ENCODE measurements at regions not wholly inside any gene's neighbourhood (a gene's known extent, or its start where the extent isn't known, plus 50 kb on each side); places are given as distances from the start of the nearest gene placed in this dataset.

DNA sequence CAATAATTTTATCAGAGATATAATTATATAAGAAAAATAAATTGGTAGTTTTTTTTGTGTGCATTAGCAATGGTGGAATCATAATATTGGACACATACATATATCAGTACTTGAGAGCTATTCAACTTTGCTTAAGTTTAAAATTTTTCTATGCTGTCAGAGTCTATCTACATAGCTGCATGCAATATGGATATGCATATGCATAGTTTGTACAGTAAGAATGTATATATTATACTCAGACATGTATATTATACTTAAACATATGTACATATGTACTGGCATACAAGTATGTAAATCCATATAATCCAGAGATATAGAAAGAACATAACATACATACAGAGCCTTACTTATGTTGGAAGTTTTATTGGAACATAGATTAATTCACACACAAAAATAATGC, 1043.2 kb downstream of the EFNB2 start:
- no peak for DNase-seq

GRCh38 chr13:105491345-105491744, 1044.1 kb downstream of the EFNB2 start:
- no peak for DNase-seq

- peak; percentile 78 for DNase-seq
Observed at GRCh38 chr13:105485081-105485480, 1050.4 kb downstream of the EFNB2 start.

DNA sequence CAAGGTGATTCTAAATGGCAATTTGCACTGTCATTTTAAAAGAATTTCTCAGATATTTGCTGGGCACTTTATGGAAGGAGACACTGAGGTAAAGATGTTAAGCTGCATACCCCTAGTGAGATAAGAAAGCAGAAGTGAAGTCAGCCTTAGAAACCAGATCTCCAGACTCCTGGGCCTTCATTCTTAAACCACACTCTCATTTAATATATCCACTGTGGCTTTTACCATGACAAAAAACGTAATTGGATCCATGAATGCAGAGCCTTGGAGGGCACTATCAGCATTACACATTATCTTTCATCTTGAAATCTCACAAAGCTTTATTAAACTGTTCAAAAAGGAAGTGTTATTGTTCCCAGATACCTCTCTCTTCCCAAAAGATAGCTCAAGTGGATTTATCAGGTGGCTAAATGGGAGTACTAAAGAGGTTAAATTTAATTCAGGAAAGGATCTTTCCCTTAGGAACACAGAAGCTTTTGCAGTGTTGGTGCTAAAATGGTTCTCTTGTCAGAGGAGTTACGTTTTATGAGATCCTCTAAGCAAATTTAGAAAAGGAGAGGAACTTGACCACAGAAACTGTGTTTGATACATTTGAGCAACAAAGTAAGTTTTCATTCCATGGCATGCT, 1060.4 kb downstream of the EFNB2 start:
- peak; percentile 33 for DNase-seq

DNA sequence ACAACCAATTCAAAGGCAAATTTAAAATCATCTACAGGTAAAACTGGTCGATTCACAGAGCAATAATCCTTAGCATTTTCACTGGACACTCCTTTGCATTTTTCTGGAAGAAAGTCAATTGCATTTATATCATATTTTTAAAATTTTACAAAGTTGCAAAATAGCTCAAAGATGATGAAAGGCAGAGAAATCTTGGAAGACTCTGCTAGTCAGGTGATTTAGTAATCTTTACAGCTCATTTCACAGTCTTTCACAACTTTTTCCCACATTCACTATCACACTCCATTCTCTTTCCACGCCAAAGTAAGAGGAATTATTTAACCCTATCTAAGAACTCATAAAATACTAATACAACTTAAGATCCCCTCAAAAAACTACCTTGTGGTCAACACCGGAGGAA, 1063.8 kb downstream of the EFNB2 start:
- peak; percentile 55 for DNase-seq

- no peak for DNase-seq
Observed at GRCh38 chr13:105466376-105466775, 1069.1 kb downstream of the EFNB2 start.

DNA sequence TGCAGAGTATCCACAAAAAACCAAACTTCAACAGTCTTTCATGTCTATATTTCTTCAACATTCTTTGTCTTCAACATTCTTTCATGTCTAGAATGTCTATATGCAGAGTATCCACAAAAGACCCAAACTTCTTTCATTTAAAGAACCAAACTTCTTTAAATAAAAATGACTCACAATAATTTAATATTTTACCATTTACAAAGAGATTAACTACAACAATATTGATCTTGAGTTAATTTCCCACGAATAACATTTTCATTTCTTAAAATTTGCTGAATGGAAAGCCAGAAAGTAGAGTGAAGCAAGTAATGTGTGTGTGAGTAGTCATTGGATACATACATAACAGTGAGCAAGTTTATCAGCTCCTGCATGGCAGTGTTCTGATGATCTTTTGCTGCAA, 1069.7 kb downstream of the EFNB2 start, which contains the start of gene DAOA:
Gene DAOA (plus strand): TSS at position 301 of the 400 bp plus-strand sequence.
- DNase-seq, result no peak

GRCh38 chr13:105465251-105465650, 1070.2 kb downstream of the EFNB2 start:
- DNase-seq, result peak; percentile 24

DNA sequence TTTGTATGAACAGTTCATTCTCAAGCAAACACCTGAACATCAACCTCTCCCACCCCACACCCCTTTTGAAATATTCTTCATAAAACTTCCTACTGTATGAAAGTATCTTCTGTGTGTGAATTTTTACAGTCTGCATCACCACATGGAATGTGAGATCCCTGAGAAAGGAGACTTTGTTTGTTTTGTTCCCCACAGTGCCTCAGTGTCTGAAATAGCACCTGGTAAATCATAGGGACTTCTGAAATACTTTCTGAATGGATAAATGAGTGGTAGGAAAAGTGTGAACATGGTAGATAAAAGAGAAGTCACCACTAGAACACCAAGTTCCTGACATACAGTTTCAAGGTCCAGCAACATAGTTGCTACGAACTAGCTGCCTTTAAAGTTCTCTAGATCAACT, 1071.2 kb downstream of the EFNB2 start:
- peak; percentile 27 for DNase-seq

DNA sequence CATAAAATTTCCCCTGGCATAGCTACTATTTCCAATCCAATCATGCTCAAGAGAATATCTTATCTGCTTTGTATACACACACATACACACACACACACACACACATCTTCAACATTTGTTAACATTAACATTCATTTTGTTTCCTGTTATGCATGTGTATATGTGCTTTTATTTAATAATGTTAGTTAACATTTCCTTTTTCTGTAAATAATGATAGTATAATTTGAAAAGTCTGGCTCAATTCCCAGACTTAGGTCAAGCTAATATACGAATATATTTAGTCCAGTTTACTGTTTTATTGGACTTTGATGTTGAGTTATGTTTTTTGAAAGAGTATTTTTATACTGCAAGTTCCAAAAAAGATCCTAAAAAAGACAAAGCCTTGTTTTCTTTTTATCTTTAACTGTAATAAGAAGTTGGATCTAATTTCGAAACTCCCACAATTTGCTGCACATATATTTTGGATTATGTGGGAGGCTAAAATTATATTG, 1072.4 kb downstream of the EFNB2 start:
- no peak for DNase-seq

DNA sequence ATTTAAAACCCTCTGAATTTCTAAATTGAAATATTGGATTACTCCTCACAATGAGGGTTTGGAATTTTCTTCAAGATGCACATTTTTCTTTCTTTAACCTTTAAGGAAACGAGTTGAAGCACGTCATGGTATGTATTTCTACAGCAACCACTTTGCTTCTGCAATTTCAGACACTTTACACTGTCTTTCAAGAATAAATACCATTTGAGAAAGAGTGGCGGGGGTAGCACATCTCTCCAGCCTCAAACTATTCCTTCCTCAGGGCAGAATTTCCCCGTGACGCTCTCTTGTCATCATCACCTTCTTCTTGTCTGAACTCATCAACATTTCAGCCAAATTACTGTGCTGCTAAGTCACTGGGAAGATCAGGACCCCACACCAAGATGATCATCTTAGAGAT, 1073.4 kb downstream of the EFNB2 start:
- DNase-seq, result no peak

DNA sequence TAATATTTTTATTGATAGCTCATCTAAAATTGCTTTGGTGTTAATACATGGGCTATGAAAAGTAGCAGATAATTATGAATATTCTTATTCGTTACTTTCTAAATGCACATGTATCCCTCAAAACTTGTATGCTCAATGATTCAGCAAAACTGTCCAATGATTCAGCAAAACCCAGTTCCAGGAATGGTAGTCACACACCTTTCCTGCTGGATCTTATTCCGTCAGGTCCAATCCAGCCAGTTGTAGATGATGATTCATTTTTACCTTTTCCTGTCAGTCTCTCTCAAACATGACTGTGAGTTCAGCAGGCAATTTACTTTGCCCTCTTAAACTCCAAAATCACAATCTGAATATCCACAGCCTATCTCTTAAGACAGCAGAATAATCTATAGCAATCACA, 1082.6 kb downstream of the EFNB2 start:
- no peak for DNase-seq

GRCh38 chr13:105450784-105451183, 1084.7 kb downstream of the EFNB2 start:
- no peak for DNase-seq

DNA sequence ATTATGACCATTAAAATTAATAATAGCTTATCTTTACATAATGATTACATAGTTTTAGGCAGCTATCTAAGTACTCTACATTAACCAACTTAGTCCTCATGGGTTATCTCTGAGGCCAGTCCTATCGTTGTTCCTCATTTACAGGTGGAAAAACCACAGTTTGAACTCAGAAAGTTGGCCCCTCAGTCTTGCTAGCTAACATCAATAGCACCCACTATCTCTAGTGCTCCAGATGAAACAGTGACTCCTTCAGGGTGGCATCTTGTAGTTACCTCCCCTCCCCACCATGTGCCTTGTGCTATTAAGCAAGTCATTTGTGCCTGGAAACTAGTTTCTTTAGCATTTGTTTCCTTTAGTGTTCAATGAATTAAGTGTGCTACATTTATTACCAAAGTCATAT, 1086.7 kb downstream of the EFNB2 start:
- no peak for DNase-seq

DNA sequence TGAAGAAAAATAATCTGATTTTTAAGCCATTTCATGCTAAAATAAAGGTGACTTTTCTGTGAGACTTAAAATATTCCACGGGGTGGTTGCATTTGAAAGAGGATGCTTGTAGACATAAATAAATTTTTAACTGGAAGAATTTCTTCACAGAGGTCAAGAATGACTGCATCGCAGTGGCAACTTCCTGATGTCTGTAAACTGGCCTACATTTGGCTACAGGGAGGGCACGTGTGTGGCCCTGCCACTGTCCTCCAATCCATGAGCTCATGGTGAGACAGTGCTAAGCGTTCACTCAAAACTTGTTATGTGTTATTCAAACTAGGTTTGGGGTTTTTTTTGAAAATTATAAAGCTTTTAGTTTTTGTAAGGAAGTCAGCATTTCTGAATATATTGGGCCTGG, 1089.3 kb downstream of the EFNB2 start:
- DNase-seq, result no peak

DNA sequence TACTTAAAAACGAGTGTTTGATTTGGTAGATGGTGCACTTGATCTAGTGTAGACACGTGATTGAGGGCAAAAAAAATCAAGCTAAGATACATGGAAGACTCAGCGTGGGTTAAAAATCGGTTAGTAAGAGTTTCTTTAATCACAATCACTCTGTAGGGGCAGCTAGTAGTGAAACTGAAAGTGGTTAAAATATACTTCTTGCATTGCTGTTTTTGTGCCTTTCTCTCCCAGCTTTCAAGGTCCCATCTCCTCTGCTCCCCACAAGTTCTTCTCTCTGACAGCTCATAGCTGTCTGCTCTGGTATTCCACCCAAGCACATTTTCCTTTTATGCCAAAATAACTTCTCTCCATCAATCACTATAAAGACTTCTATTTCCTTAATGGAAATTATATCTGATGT, 1089.7 kb downstream of the EFNB2 start:
- DNase-seq, result no peak

DNA sequence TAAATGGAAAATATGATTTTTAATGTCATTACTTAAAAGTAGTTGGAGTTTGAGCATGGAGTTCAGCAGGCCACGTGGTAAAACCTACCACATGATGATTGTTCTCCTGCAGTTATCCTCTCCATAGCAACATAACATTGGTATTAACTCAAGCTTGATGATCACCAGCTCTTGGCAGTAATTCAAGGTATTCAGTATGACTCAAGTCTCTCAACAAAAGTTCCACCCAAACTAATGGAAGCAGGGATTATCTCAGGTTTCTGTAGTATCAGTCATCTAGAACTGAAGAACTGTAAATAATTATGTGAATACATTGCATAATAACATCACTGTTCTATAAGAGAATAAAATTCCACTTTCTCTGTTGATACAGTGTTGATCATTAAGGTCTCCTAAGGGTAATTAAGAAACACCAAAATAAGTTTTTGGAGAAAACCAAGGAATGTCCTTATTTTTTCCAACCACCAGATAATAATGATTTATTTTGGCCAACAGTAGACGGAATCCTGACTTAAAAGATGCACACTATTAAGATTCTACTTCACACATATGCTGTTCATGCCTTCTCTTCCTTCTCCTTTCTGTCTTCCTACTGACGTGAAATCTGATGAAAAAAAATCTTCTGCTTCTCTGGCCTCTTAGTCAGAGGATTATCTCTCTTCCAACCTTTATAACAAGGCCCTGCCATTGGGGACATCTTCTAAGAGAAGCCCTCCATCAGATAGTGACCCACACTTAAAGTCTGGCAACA, 1092.3 kb downstream of the EFNB2 start:
- DNase-seq, result peak; percentile 97

DNA sequence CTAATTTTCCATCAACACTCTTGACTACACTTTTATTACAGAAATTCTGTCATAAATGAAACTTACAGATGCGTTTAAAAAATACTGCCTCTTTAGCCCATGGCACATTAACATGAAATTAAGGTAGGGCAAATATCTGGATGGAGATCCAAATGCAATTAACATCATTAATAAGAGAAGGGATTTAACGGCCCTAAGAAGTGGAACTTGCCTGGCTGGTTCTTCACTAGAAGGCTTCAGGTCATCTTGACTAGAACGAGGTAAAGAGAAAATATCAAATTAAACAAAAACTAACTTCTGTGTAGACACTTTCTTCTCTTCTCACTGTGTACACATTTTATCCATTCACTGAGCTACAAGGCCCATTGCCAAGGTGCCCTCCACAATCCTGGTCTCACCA, 1093.4 kb downstream of the EFNB2 start:
- DNase-seq, result no peak

- no peak for DNase-seq
Observed at GRCh38 chr13:105441051-105441750, 1094.3 kb downstream of the EFNB2 start.

GRCh38 chr13:105436943-105437342, 1098.5 kb downstream of the EFNB2 start:
- peak; percentile 62 for DNase-seq

DNA sequence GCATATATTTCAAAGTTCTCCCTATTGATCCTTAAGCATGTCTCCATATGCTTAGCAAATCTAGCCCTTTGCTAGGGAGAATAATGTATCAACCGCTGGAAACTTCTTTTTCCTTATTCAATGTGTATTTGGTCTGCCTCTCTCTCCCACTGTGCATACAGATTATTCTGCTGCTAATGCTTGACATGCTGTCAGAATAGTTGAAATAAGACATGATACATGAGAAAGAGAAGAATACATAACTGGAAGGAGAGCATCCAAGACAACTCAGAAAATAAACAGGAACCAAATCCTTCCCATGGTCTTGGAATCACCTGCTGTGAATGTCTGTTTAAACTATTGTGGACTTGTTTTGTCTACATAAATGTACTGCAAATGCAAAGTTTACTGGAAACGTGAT, 1103.0 kb downstream of the EFNB2 start:
- no peak for DNase-seq

GRCh38 chr13:105428811-105429210, 1106.7 kb downstream of the EFNB2 start:
- DNase-seq, result peak; percentile 69

DNA sequence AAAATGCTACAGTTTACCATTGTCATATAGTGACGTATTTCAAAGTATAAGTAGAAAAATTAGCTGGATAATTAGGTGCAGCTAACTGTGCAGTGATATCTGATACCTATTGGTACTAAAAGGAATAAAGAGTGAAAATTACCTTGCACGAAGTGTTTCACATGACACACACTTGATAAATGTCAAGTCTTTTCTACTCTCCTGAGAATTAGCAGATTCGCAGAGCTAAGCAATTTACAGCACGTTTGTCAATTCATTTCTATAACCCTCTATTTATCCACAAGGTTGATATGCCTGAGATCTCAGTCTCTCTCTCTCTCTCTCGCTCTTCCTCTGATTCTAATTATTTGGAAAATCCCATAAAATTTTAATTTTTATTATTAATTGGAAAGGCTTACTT, 1109.0 kb downstream of the EFNB2 start:
- DNase-seq, result no peak

- no peak for DNase-seq
Observed at GRCh38 chr13:105414639-105415038, 1120.8 kb downstream of the EFNB2 start.
